OCI-LY1 (cell line): ENCODE measurements at regions not wholly inside any gene's neighbourhood (a gene's known extent, or its start where the extent isn't known, plus 50 kb on each side); places are given as distances from the start of the nearest gene placed in this dataset.
"Not testable (repeated sequence)": the region's sequence is repeated elsewhere in the genome, so short reads cannot be mapped to it uniquely, and the experiment has no call there.

Source experiments
- H2AFZ ChIP-seq: fragments of 200-600 bp; sonication (generic), shearing (Covaris generic); 2 replicates; pipeline ENCODE4 v1.6.0; 2014; ENCODE audit warnings: antibody characterized with exemption, mild to moderate bottlenecking, low read length
- H3F3A ChIP-seq: fragments of 200-600 bp; sonication (generic), shearing (Covaris generic); 2 replicates; pipeline ENCODE4 v1.6.0; 2014; ENCODE audit warnings: mild to moderate bottlenecking, antibody characterized with exemption, low read length, moderate library complexity; ENCODE audit not compliant: insufficient read depth
- H3K27ac ChIP-seq: fragments of 200-600 bp; sonication (generic); 2 replicates; pipeline ENCODE4 v1.5.1; 2014; ENCODE audit warnings: low read length, mixed run types, mild to moderate bottlenecking, low read depth; ENCODE audit not compliant: poor library complexity, severe bottlenecking
- H3K27me3 ChIP-seq: fragments of 200-600 bp; sonication (generic); 2 replicates; pipeline ENCODE4 v1.6.0; 2014; ENCODE audit warnings: antibody characterized with exemption, mild to moderate bottlenecking, low read length, moderate library complexity; ENCODE audit not compliant: insufficient read depth
- H3K36me3 ChIP-seq: fragments of 200-600 bp; sonication (generic); 2 replicates; pipeline ENCODE4 v1.6.1; 2014; ENCODE audit warnings: mild to moderate bottlenecking, antibody characterized with exemption, low read length, moderate library complexity, mixed read lengths; ENCODE audit not compliant: insufficient read depth
- H3K4me1 ChIP-seq: fragments of 200-600 bp; sonication (generic); 2 replicates; pipeline ENCODE4 v1.5.1; 2014; ENCODE audit warnings: mild to moderate bottlenecking, low read length, moderate library complexity; ENCODE audit not compliant: insufficient read depth, severe bottlenecking
- H3K4me2 ChIP-seq: fragments of 200-600 bp; sonication (generic), shearing (Covaris generic); 2 replicates; pipeline ENCODE4 v1.6.1; 2014; ENCODE audit warnings: low read length
- H3K4me3 ChIP-seq: fragments of 200-600 bp; sonication (generic); 2 replicates; pipeline ENCODE4 v1.5.1; 2014; ENCODE audit warnings: low read length, low read depth, mild to moderate bottlenecking, mixed read lengths; ENCODE audit not compliant: poor library complexity, severe bottlenecking
- H3K79me2 ChIP-seq: fragments of 200-600 bp; shearing (Covaris generic); 2 replicates; pipeline ENCODE4 v1.6.1; 2016; ENCODE audit warnings: mixed run types, low read length, mixed read lengths; ENCODE audit not compliant: insufficient read depth
- H3K9ac ChIP-seq: fragments of 200-600 bp; sonication (generic), shearing (Covaris generic); 2 replicates; pipeline ENCODE4 v1.6.1; 2014; ENCODE audit warnings: mild to moderate bottlenecking, low read length, mixed read lengths
- H3K9me2 ChIP-seq: fragments of 200-600 bp; sonication (generic), shearing (Covaris generic); 2 replicates; pipeline ENCODE4 v1.6.1; 2014; ENCODE audit warnings: low read depth, mild to moderate bottlenecking, low read length, mixed read lengths
- H3K9me3 ChIP-seq: fragments of 200-600 bp; shearing (Covaris generic); 2 replicates; pipeline ENCODE4 v1.6.1; 2014; ENCODE audit warnings: low read length, mixed read lengths
- H4K20me1 ChIP-seq: fragments of 200-600 bp; sonication (generic), shearing (Covaris generic); 2 replicates; pipeline ENCODE4 v1.6.0; 2016; ENCODE audit warnings: mild to moderate bottlenecking, low read length; ENCODE audit not compliant: insufficient read depth
- EZH2 ChIP-seq: fragments of 200-600 bp; sonication (generic), shearing (Covaris generic); IDR thresholded peaks from 2 replicates; pipeline ENCODE4 v1.8.0; 2017; ENCODE audit warnings: borderline replicate concordance, mixed run types, mild to moderate bottlenecking, antibody characterized with exemption, low read length, moderate library complexity, mixed read lengths
- TF ChIP-seq, protein P1 (sequence below): fragments of 200-600 bp; sonication (generic), shearing (Covaris generic); IDR thresholded peaks from 2 replicates; pipeline ENCODE4 v1.5.1; 2017; ENCODE audit warnings: mild to moderate bottlenecking, antibody characterized with exemption, low read length, moderate library complexity, mixed read lengths

DNA sequence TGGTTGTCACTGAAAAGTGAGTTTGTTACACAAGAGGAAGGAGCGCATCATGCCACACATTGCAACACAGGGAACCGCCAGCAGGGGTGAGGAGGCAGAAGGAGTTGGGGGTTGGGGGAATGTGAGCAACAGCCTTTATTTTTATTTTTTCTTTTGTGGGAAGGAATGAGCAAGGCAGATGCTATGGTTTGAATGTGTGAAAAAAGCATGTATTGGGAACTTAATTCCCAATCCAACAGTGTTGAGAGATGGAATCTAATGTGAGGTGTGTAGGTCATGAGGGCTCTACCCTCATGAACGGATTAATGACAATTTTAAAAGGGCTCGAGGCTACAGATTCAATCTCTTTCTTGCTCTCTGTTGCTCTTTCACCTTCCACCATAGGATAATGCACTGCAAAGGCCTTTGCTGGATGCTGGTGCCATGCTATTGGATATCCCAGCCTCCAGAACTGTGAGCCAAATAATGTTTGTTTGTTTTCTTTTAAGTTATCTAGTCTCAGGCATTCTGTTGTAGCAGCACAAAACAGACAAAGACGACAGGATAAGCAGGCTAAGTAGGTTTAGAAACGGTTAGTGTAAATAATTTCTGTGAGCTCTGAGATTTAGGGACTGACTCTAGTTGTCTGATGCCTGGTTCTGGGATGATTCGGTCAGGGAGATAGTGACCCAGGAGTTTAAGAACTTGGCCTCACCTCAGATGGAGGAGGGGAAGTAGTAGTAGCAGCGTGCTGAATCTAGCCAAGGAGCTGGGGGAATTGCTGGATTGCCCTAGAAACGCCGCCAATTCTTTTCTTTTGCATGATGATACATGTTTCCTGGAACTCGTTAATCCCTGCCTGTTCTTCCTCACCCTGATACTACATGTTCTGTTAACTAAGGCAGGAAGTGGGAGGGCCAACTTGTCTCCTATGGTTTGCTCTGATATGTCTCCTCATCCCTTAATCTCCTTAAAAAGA, 156.6 kb upstream of the CTSO start:
- TF ChIP-seq EZH2, result no peak
- TF ChIP-seq, protein P1, sequence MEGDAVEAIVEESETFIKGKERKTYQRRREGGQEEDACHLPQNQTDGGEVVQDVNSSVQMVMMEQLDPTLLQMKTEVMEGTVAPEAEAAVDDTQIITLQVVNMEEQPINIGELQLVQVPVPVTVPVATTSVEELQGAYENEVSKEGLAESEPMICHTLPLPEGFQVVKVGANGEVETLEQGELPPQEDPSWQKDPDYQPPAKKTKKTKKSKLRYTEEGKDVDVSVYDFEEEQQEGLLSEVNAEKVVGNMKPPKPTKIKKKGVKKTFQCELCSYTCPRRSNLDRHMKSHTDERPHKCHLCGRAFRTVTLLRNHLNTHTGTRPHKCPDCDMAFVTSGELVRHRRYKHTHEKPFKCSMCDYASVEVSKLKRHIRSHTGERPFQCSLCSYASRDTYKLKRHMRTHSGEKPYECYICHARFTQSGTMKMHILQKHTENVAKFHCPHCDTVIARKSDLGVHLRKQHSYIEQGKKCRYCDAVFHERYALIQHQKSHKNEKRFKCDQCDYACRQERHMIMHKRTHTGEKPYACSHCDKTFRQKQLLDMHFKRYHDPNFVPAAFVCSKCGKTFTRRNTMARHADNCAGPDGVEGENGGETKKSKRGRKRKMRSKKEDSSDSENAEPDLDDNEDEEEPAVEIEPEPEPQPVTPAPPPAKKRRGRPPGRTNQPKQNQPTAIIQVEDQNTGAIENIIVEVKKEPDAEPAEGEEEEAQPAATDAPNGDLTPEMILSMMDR, result no peak
- Histone ChIP-seq H3K79me2 (no peaks in the 10 kb centered on the region), H3K9me2 (no peaks in the 10 kb centered on the region), H3K27me3 (no peaks in the 10 kb centered on the region), H4K20me1 (no peaks in the 10 kb centered on the region), H3K4me3 (no peak overlapping the region), H3F3A (no peaks in the 10 kb centered on the region), H3K4me2 (no peak overlapping the region), H2AFZ (no peak overlapping the region), H3K36me3 (no peaks in the 10 kb centered on the region), H3K4me1 (no peaks in the 10 kb centered on the region), H3K9ac (no peak overlapping the region), H3K9me3 (no peaks in the 10 kb centered on the region), H3K27ac (no peak overlapping the region)

- H3K27me3 ChIP-seq, H2AFZ ChIP-seq, H3K4me1 ChIP-seq, H3K4me2 ChIP-seq, H3F3A ChIP-seq, H3K4me3 ChIP-seq, H3K79me2 ChIP-seq, H3K9ac ChIP-seq, H3K27ac ChIP-seq, H3K9me3 ChIP-seq, H3K9me2 ChIP-seq, H3K36me3 ChIP-seq, H4K20me1 ChIP-seq: not testable (repeated sequence)
Observed at GRCh38 chr4:156109087-156109486, 155.4 kb upstream of the CTSO start.

- Histone ChIP-seq H3K27ac (no peak overlapping the region), H3K9me3 (no peaks in the 10 kb centered on the region), H3K9ac (no peak overlapping the region), H2AFZ (no peak overlapping the region), H3K27me3 (no peaks in the 10 kb centered on the region), H3K36me3 (no peaks in the 10 kb centered on the region), H3K9me2 (no peaks in the 10 kb centered on the region), H3K79me2 (no peaks in the 10 kb centered on the region), H4K20me1 (no peaks in the 10 kb centered on the region), H3K4me1 (no peaks in the 10 kb centered on the region), H3F3A (no peaks in the 10 kb centered on the region), H3K4me3 (no peak overlapping the region), H3K4me2 (no peak overlapping the region)
- TF ChIP-seq, protein P1, result no peak
- TF ChIP-seq EZH2, result no peak
Observed at GRCh38 chr4:156103311-156103710, 149.6 kb upstream of the CTSO start.

DNA sequence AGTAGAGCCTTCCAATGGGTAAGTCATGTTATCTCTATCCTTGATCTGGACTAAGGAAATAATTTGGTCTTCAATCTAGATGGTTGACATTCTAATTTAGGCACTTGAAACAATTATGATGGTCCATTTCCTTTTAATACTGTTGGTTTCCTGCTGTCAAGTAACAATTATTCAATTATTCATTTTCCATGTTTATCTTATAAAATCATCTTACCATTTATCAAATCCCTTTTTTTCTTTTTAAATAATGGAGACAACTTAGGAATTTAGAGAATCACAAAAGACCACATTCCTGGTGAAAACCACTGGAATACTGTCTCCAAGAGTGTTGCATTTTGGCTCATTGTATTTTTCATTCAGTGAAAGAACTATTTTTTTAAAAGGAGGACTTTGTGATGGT, 148.7 kb upstream of the CTSO start:
- H3K4me2 ChIP-seq, result no peak overlapping the region
- no peaks in the 10 kb centered on the region for H3K9me2 ChIP-seq
- H3K9ac ChIP-seq, result no peak overlapping the region
- no peak overlapping the region for H2AFZ ChIP-seq
- H3K79me2 ChIP-seq, result no peaks in the 10 kb centered on the region
- no peaks in the 10 kb centered on the region for H3K9me3 ChIP-seq
- no peaks in the 10 kb centered on the region for H3K36me3 ChIP-seq
- no peak for TF ChIP-seq EZH2
- TF ChIP-seq, protein P1, result no peak
- no peaks in the 10 kb centered on the region for H3K27me3 ChIP-seq
- no peak overlapping the region for H3K4me3 ChIP-seq
- no peaks in the 10 kb centered on the region for H4K20me1 ChIP-seq
- no peaks in the 10 kb centered on the region for H3F3A ChIP-seq
- H3K4me1 ChIP-seq, result no peaks in the 10 kb centered on the region
- no peak overlapping the region for H3K27ac ChIP-seq
